KG1 (cell line): ENCODE measurements at regions not wholly inside any gene's neighbourhood (a gene's known extent, or its start where the extent isn't known, plus 50 kb on each side); places are given as distances from the start of the nearest gene placed in this dataset.

Experiments
- DNase-seq: peaks from one replicate; lab custom pipeline; 2025; lab: John Stamatoyannopoulos, UW

DNA sequence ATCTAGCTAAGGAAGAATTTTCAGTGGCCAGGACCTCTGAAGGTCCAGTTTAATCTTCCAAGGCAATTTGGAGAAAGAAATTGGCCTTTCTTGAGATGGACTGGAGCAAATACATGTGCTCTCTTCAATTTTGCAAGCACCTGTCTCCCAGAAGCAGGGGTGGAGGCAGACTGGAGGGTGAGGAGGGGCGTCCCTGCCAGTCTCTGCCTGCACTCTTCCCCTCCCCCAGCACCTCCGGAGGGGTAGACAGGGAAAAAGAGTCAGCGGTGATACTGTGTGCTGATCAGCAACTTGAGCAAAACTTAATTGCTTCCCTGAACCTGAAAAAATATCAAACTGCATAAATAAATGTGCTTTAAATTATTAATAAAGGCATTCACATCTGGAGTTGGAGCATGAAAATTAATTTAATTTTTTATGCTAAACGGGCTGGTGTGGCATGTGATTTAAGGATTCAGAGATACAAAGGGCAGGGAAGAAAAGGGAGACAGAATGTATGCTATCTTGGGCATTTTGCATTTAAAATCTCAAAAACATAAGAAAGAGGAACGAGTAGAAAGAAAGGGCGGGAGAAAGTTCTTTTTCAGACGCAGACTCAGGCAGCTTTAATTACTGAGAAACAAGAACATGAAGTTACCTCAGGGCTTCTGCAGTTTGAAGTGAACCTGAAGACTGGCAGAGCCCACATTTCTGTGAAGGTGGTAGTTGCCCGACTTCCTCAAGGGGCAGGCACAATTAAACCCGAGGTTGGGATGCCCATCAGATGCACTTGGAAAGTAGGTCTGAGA, 319.7 kb downstream of the UACA start:
- DNase-seq, result no peak

- no peak for DNase-seq
These were observed 320.6 kb downstream of the UACA start for GRCh38 chr15:70442616-70443321.

DNA sequence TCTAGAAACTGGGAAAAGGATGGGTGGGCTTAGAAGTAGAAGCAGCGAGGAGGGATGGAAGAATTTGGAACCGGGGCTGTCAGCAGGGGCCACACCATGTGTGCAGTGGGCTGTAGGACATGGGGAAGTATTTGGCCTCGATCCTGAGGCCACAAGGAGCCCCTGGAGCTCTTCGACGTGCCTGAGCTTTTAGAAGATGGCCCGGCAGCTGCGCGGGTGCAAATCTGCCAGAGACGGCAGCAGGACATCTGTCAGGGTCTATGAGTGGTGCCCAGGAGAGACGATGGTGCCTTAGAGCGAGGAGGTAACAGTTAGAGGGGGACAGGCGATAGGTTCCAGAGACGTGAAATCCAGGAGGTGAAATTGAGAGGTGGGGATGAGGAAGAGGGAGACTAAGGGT, 321.1 kb downstream of the UACA start:
- no peak for DNase-seq

DNA sequence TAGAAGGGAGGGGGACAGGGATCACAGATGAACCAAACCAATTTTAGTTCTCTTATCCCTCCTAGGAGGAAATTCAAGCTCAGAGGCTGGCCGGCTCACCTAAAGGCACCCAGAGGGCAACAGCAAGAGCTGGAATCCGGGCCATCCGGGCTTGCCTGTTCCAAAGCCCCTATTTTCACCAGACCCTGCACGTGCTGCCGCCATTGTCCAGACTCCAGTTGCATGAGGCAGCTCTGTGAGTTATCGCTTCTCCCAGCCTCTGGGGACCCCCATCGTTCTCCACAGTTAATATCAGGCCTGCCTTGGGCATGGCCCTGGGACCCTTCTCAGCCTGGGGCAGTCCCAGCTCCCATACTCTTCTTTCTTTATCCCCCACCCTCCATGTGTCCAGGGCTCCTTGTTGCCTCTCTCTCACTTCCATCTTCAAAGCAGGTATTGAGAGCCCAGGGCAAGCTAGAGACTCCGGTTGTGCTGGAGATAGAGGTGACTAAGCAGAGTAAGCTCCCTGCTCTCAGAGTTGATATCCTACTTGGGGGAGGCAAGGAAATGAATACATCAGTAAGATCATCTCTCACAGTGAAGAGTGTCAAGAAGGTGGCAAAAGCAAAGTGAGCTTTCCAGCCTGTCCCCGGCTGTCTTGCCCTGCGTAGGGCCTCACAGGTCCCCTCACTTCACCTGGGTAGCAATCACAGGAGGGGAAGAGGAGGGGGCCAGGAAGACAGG, 322.8 kb downstream of the UACA start:
- DNase-seq, result no peak

DNA sequence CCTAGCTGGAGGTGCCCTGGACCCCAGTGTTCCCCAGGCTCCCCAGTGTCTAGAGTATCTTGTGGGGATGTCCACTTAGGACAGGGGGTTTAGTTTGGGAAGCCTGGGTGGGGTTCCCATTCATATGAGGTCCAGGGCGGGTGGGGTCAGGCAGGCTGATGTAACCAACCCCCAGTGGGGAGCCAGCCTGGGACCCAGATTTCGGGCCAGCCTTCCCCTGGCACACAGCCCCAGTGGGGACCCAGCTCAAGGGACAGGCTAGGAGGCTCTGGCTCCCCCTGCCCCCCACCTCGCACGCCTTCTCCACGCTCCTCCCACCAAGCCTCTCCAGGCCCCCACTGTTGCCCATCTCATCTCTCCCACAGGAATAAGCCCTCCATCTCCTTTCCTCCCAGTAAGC, 323.5 kb downstream of the UACA start:
- DNase-seq, result no peak

- DNase-seq, result no peak
These were observed 324.0 kb downstream of the UACA start for GRCh38 chr15:70439304-70439877.

DNA sequence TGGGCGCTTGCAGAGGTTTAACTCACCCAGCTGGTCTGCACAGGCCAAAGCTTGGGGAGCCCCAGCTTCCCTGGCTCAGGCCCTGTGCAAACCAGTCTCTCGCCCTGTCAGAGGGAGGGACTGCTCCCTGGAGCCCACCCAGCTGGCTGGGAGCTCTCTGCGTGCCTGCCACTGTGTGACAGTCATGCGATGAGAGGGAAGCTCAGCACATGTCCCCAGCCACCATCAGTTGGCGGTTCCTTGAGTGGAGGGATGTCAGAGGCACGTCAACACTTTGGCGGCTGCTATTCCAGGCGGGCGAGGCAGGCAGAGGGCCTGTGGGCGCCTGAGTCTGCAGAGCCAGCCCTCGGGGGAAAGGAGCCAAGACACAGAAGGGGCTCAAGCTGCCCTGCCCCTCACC, 324.6 kb downstream of the UACA start:
- DNase-seq, result no peak

DNA sequence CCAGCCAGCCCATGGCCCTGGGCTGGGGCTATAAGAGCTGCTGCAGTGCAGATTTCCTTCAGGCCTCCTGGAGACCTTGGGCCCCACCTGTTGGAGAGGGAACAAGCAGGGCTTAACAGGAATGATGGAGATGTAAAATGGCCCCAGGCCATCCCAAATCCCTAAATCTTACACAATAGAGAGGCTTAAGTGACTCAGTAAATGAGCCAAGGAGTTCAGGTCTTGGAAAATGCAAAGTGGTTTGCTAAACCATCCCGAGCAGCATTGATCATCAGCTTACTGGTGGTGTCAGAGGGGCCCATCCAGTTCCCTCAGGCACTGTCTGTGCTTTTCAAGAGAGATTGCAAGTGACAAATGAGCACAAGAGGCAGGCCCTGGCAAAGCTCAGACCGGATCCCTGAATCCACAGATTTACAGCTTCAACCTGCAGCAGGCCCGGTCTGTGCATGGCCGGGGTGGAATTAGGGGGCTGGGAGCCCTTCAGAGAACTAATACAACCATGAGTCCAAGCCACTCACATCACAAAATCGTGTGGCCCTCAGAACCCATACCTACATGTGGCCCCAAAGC, 325.4 kb downstream of the UACA start:
- DNase-seq, result no peak

GRCh38 chr15:70437089-70437488, 326.3 kb downstream of the UACA start:
- no peak for DNase-seq

GRCh38 chr15:70436428-70436827, 326.9 kb downstream of the UACA start:
- DNase-seq, result no peak

DNA sequence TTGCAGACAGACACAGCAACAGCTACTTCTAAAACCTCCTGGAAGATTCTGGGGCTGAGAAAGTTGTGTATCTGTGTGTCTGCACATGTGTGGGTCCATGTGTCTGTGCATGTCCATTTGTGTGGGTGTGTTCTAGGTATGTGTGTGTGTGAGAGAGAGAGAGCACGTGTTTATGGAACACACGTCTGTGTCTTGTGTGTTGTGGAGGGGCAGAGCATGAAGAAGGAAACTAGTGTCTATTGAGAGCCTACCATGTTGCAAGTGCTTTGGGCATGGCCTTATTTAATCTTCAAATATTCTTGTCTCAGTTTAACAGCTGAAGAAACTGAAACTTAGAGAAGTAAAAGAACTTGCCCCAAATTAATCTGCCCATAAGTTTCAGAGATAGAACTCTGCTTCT, 327.5 kb downstream of the UACA start:
- DNase-seq, result no peak

DNA sequence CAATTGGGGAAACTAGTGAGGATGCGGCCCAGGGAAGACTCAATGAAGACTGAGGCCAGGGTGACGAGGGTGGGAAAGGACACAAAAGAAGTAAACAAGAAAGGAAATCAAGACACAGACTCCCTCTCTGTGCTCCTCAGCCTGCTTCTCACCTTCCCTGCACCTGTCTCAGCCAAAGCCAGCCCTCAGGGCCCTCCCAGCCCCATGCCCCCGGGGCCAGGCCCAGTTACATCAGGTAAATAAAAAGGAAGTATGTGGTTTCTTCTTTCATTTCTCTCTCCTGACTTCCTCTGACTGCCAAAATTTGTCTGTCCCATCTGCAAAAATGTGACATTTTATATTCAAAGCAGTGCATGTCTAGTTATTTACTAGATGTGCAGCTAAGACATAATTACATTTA, 328.0 kb downstream of the UACA start:
- no peak for DNase-seq

DNA sequence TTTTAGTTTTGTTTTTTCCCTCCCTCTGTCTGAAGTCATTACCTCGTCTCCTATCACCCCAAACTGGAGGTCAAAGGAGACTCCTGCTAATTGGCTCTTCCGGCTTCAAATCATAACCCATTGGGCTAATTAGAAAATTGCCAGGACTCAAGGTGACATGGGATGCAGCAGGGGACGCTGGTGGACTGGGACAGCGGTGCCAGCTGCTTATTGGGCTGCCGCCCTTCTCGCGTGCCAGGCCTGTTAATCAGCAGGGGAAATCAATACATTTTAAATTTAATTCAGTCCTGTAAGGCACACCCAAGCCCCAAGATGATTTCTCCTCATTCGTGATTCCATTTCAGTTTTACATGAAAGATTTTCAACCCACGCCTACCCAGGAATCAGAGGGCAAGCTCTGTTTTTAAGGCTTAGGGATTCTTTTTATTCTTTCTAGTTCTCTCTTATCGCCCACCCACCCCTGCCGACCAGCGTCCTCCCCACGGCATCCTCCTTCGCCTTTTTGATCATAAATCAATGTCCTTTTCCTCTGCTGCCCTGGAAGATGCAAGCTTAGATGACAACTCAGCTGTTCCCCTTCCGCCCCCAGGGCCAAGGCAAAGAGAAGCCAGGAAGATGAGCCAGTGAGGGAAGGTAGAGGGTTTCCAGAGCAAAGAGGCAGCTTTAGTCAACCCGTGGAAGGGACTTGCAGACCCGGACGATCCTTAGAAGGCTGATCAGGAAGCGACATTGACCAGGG, 329.6 kb downstream of the UACA start:
- DNase-seq, result no peak

DNA sequence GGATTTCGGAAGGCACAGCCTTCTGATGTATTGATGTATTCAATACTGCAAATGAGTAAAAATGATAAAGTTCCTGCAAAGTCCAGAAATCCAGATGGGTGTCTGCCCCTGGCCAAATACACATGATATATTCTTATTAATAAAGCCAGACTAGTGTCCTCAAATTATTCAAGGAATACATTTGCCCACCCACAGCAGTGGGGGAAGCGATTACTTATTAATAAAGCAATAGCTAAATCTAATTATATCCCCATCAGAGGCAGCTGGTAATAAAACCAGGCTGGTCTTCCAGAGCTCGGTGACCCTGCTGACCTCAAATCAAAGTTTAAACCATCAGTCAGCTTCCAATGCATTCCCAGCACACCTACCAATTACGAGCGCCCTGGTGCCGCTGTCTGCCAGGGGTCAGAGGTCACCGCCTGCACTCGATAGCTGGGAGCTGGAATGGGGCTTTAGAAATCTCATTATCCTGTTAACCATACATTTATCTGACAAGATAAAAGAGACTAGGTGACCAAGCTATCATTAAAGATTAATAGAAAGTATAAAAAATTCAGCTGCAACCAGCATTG, 330.3 kb downstream of the UACA start:
- no peak for DNase-seq

GRCh38 chr15:70431854-70432253, 331.5 kb downstream of the UACA start:
- no peak for DNase-seq

DNA sequence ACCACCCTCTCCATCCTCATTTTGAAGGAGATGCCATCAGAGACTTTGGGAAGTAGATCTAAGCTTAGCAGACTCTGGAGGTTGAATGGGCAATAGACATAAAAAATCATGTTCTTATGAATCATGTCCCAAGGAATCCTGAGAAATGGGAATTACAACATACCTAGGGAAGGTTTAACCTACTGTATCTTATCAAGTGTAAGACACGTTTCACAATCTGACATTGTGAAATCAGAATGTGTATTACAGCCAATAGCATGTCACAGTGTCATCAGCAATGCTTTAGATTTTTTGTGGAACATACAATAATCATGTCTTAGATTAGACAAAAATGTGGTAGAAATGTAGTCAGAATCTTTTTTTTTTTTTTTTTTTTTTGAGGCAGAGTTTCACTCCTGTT, 332.4 kb upstream of the TLE3 start:
- no peak for DNase-seq

GRCh38 chr15:70429056-70429722, 331.5 kb upstream of the TLE3 start:
- DNase-seq, result no peak

DNA sequence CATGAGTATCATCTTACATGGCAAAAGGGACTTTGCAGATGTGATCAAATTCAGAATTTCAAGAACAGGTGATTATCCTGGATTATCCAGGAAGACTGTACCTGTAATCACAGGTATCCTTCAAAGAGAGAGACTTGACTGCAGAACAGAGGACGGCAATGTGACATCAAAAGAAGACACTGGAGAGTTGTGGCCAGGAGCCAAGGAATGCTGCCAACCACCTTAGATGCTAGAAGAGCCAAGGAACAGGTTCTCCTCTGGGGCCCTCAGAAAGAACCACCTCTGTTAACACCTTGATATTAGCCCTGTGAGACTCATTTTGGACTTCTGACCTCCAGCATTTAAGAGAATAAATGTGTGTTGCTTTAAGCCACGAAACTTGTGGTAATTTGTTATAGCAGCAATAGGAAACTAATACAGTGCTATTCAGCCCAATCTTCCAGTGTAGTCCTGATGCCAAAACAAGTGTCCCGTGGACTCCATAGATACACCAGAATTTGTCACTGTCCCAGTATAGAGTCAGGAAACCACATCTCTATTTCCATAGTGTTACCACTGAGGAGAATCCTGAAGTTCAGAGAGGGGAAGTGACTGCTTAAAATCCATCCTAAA, 330.6 kb upstream of the TLE3 start:
- no peak for DNase-seq

DNA sequence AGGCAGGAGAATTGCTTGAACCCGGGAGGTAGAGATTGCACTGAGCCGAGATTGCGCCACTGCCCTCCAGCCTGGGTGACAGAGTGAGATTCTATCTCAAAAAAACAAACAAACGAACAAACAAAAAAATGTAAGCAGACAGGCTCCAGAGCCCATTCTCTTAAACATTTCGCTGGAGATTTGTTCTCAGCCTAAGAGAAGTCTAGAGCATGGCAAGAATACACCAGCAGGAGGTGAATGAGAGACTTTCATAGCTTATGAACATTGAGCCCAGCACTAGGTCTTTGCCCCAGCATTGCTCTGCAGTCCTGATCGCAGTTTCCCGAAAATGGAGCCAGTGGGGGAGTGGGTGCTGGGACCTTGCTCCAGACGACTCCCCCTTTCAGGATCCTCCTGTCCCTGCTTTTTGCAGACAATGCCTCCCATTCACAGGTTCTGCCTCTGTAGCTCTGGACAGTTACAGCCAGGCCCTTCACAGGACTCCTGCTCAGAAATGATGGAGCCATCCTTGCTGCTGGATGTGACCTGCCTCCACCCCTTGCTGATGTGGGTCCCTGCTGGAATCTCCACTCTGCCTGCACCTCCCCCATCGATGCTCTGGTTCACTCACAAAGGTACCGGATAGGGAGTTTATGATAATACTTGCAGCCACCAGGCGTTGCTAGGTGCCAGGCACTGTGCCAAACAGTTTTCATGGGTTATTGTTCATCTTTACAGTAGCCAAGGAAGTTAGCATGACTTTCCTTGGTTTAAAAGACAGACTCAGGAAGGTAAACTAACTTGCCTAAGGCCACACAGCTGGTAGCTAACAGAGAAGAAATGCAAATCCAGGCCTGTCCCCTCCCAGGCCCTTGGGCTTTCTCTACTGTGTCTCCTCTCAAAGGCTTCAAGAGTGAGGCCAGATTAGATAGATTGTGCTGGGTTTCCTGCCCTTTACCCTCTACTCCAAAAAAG, 329.7 kb upstream of the TLE3 start:
- no peak for DNase-seq
